NCI-H526 treated with DMSO at 0.1 percent for 48 hours (cell line): ENCODE measurements at regions not wholly inside any gene's neighbourhood (a gene's known extent, or its start where the extent isn't known, plus 50 kb on each side); places are given as distances from the start of the nearest gene placed in this dataset.
"Not testable (repeated sequence)": the region's sequence is repeated elsewhere in the genome, so short reads cannot be mapped to it uniquely, and the experiment has no call there.

Source experiments
- DNase-seq: peaks from one replicate; lab custom pipeline; 2025; lab: John Stamatoyannopoulos, UW

DNA sequence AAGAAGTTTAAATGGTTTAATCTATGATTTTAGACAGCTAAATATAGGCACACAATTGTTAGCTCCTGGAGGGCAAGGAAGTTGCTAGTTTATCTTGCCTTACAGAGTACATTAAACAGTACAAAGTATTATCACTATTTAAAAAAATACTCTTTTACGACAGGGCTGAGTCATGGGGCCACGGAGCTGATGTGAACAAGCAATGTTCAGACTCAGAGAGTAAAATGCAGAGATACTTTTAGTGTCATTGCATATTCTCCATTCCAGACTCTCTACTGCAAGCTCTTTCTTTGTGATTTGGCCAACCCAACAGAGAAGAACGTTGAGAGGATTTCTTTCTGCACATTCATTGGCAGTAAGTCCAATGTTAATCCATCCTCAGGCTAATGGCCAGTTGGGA, 352.4 kb downstream of the SPRY2 start:
- no peak for DNase-seq

DNA sequence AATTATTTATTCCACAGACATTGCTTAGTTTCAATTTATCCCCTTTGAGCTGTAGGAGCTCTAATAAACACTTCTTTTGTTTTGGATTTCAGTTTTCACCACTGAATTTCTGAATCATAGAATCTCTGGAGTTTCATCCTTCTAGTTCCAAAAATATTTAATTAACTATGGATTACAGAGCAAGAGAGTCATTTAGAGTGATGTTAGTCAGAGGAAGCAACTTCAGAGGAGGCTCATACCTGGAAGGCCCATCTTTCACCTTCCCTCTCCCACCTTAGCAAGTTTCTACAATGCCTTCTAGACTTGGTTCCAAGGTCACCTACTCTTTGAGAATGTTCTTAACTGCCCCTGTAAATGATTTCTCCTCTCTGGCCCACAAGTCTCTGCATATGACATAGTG, 353.2 kb downstream of the SPRY2 start:
- no peak for DNase-seq

DNA sequence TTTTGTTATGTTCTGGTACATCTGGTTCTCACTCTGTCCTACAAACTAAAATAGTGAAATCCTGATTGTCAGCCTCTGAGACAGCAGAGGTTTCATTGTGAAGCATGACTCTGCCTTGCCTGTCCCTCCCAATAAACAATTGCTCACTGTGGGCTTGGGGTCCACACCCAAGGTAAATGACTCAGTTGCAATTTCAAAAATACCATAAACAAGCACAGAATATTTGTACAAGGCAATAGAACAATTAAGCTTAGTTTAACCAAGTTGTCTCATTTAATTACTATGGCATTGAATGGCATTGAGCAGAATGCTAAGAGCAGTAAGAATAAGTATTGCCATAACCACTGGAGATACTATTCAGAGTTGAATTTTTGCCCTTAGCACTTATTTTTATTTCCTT, 353.6 kb downstream of the SPRY2 start:
- DNase-seq, result no peak

DNA sequence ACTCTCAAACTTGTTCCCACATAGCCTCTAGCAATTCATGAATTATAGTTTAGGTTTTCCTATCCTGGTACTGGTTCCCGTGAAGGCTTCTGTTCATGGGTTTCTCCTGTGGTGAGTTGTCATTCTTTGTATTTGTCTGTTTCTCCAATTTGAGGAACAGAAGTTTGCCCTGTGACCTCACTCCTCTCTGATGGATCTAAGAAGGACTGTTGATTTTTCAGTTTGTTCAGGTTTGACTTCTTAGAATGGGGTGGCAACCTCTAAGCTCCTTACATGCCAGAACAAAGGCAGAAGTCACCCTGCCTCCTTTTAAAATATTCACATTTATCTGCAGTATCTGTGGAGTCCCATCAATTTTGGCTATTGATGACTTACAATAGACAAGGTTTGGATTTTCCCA, 354.0 kb downstream of the SPRY2 start:
- DNase-seq, result no peak

DNA sequence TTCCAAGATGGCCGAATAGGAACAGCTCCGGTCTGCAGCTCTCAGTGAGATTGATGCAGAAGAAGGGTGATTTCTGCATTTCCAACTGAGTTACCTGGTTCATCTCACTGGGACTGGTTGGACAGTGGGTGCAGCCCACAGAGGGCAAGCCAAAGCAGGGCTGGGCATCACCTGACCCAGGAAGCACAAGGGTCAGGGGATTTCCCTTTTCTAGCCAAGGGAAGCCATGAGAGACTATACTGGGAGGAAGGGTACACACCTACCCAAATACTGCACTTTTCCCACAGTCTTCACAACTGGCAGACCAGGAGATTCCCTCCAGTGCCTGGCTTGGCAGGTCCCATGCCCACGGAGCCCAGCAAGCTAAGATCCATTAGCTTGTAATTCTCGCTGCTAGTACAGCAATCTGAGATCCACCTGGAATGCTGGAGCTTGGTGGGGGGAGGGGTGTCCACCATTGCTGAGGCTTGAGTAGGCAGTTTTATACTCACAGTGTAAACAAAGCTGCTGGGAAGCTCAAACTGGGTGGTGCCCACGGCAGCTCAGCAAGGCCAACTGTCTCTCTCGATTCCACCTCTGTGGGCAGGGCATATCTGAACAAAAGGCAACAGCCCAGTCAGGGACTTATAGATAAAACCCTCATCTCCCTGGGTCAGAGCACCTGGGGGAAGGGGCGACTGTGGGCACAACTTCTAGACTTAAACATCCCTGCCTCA, 365.8 kb downstream of the SPRY2 start:
- DNase-seq, result peak; percentile 33

DNA sequence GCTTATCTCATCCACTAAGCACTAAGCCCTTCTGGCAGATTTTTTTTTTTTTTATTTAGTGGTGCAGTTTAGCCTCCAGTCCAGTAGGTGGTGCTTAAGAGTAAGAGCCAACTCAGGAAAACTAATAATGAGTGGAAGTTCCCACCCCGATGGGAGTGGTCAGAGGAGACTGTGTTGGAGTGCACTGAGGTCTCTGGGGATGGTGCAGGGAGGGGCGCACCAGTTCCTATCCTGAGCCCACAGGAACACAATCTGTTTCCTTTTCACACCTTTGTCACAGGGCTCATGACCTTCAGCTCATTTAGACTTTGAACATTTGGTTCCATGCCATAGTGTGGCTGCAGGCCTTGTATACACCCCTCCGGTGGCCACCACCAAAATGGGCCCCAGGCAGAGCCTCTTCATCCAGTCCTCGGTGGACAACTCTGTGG, 367.4 kb downstream of the SPRY2 start:
- DNase-seq, result no peak

DNA sequence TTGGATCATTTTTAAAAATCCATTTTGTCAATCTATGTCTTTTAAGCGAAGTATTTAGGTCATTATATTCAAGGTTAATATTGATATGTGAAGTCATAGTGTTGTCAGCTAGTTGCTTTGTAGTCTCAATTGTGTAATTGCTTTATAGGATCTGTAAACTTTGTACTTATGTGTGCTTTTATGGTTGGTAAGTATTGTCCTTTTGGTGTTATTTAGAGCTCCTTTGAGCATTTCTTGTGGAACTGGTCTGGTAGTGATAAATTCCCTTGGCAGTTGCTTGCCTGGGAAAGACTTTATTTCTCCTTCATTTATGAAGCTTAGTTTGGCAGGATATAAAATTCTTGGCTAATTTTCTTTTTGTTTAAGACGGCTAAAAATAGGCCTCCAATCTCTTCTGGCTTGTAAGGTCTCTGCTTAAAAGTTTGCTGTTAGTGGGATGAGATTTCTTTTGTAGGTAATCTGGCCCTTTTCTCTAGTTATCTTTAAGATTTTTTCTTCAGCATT, 368.8 kb downstream of the SPRY2 start:
- no peak for DNase-seq

DNA sequence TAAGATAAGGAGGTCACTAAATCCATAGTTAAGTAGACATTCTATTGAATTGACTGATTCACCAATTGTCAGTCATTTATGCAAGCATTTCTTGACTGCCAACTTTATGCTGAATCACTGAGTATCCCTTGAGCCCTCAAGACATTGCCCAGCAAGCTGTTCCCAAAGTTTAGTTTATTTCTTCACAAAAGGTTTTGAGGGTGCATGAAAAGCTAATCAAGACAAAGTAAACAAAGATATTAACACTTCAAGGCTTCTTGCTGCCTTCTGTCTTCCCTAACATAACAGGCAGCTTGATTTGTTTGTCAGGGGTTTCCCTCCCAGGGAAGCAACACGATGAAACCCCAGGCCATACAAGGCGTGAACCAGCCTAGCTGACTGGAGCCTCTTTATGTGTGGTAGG, 374.4 kb downstream of the SPRY2 start:
- DNase-seq, result no peak

DNA sequence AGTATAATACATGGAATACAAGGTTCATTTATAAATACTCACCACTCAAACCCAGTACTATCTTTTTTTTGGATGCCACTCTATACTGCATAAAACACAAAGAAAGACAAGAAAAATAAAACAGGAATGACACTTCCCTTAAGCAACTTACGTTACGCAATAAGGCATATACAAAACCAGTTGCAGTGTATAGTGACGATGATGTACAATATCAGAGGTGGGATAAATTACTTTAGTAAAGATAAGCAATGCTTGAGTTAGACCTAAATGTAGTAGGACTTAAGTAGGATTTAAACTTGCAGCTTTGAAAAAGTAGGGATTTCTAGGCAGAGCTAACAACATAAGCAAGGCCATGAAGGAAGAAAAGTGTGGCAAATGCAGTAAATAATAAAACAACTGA, 374.9 kb downstream of the SPRY2 start:
- no peak for DNase-seq

DNA sequence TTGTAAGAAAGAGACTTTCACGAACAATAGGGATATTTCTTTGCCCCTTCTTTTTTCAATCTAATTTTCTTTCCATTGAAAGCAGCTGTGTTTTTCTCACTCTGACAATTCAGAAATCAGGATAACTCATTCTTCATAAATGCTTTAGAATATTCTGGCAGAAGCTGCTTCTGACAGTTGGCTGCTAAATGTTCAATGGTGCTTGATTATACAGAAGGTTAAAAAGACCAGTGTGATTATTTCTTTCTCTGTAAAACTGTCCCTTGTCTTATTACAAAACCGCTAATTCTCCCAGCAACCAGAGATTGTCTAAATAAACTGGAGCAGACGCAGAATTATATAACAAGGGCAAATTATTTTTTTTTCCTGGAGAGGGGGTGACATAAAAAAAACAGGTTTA, 394.4 kb downstream of the SPRY2 start:
- no peak for DNase-seq

DNA sequence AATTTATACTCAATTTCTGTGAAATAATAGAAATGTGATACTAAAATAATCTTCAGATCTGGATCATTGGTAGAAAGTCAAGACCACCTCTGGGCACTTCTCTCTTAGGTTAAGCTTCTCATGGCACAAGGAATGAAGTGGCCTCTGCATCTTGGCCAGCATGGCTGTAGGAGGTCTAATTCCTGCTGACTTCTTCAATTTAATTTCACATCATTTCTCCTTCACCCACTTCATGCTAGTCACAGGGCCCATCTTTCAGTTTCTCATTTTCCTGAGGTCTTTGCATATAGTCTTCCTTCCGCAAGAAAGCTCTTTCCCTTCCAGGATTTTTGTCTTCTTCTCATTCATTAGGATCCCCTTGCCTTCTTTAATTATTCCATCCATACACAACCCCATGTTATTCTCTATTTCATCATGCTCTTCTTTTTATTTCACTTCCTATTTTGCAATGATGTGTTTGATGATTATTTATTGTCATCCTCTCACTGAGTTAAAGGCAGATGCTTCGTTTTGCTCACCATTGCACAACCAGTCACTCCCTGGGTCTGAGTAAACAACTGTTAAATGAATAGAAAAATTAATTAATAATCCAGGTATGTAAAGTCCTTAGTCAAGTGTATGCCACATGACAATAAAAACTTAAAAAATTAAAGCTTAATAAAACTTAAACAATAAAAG, 397.4 kb downstream of the SPRY2 start:
- no peak for DNase-seq

DNA sequence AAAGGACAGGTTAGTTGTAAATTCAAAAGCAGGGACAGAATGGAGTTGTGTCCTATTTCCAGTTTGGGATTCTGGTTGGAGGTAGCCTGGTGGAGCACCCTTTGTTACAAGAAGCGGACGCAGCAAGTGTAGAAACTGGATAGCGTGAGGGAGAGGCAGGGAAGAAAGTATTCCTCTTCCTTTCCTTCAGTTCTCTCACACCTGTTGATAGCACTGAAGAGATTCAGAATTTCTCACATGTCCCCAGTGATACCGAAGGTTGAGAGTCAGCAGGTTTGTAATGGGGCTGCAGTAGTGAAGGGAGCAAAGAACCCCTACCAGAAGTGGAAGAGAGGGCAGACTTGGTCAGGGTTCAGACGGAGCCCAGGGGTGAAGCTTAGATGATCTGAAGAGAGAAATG, 399.2 kb downstream of the SPRY2 start:
- no peak for DNase-seq

DNA sequence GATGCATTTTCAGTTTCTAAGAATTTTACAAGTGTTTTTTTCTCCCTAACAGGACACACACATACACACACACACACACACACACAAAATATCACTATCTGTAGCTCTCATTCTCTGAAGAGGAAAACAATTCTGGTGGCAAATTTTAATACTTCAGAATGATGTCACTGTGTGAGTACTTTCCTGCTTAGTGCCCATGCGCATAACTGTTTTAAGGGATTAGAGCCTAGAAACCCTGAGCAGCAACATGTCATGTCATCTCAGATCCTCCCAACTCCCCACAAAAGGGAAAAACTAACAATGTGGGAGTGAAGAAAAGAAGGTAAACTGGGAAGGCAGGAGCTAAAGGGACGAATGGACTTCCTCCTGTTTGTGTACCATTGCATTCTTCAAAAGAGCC, 401.2 kb downstream of the SPRY2 start:
- no peak for DNase-seq

DNA sequence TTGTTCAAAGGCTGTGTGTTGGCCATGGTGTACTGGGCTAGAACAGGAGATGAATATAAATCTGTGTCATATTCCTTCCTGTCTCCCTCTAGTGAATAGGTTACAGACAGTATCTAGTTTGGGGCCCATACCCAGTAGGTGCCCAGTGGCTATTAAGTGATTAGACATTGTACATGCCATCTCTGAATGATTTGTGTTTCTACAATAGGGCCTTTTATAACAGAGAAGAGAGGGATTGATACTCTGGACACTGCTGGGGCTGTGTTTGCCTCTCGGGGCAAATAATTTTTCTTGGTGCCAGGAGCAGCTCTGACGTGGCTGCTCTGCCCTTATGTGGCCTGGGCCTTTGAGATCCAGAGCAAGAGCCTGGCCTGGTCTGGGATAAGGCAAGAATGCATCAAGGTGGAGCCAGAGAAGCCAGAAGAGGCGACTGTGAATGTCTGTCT, 403.1 kb downstream of the SPRY2 start:
- DNase-seq, result no peak

DNA sequence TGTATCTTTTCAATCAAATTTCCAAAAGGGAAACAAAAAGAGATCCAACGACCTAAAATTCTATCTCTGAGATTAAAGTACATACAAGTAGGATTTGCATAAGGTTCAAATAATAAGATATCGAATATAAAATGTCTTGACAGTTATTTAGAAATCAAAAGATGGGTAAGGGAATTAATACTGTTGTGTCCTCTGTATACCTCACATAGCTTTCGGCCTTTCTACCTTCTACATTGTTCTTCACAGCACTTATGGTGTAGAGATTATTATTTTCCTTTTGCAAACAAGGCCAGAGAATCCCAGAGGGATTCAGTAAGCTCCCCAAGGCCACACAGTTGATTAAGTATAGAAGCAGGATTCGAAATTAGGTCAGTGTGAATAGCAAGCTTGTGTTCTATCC, 403.6 kb downstream of the SPRY2 start:
- DNase-seq, result no peak

DNA sequence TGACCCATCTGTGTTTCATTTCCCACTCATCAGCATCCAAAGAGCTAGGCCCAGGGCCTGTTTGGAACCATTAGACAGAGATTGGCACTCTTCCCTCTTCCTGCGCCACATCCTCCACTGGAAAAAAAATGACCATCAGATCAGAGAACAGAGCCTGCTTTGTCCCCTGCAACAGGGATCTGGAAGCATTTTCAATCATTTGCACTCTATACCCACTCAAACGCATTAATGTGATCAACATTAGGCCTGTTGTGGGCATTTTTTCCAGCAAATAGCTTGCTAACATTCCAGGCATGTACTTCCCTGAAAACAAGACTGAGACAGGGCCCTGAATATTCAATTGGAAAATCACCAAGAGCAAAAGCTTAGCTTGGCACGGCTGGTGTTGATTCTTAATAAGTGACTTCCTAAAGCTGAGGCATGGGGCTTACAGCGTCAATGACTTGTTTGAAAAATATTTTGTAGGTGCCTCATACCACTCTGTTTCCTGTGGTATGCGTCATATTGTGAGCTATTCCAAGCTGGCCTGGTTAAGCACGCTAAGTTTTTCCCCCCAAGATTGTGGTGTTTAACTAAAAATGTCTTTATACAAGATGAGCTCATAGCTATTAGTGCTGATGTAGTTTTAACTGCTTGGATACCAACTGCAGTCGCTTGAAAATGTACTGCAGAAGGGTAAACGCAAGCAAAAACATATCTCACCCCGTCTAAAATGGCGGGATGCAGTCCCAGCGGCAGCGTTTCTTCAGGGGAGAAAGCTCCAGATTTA, 404.4 kb downstream of the SPRY2 start:
- no peak for DNase-seq

DNA sequence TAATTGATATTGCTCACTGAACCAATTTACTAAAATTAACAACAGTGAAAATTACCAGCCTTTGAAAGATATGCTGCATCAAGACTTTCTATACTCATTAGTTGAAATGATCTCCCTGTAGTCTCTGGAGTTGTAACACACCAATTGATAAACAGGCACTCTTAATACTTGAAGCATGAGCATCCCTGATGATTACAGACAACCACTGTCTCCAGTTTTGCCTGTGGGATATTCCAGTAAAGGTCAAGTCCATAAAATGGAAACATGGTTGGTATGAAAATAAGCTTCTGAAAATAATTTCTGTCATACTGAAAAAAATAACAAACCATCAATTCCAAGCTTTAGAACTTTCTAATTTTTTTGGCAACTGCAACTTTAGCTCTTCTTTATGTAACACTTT, 405.8 kb downstream of the SPRY2 start:
- no peak for DNase-seq

DNA sequence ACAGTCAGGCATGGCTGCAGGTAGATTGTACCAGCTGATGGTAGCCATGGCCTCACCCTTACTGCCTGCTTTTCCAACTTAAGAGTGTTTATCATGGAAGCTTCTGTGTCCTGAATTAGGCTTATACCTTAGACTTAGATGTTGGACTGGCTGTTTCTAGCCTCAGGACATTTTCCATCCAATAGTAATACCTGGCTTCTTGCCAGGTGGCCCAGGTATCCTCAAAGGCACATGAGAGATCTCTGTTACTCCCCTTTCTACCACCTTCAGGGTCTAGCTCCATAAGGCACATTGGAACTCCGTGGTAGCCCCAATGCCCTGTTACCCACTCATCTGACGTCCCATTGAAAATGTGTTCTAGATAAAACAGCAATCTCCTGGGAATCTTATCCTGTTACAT, 407.5 kb downstream of the SPRY2 start:
- no peak for DNase-seq

DNA sequence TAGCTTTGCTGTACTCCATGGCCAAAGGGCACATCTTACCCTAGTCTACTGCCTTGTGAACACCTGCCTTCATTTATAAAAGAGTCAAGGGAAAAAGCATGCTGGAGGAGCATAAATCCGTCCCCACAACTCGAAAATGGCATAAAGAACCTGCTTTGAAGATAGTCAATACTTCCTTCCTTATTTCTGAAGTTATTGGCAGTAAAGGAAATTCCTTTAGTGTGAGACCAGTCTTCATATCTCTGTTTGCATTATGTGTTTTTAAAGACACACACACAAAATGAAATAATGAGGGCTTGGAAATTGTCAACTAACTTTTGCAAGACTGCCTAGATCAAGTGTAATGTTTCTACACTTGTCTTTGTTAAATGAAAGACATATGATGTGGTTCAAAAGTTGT, 408.4 kb downstream of the SPRY2 start:
- DNase-seq, result no peak

DNA sequence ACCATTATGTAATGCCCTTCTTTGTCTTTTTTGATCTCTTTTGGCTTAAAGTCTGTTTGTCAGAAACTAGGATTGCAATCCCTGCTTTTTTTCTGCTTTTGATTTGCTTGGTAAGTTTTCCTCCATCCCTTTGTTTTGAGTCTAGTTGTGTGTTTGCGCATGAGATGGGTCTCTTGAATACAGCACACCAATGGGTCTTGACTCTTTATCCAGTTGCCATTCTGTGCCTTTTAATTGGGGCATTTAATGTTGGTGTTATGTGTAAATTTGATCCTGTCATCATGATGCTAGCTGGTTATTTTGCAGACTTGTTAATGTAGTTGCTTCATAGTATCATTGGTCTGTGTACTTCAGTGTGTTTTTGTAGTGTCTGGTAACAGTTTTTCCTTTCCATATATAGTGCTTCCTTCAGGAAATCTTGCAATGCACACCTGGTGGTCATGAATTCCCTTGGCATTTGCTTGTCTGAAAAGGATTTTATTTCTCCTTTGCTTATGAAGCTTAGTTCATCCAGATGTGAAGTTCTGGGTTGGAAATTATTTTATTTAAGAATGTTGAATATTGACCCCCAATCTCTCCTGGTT, 416.9 kb downstream of the SPRY2 start:
- not testable (repeated sequence) for DNase-seq

DNA sequence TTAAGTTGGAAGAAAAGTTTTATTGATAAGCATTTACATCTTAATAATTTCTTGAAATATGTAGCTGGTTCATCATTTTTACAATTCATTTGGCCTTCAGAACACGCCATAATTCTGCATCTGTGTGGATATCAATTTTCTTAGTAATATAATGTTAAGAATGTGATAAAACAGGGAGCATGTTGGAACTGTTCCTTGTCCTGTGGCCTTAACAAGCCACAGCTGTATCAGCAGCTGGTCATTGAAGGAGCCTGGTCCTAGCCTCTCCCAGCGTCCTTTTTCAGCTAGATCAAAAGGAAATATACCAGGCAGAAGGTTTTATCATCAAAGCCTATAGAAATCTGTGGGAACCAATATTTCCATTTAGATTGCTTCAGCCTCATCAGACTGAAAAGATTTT, 421.8 kb downstream of the SPRY2 start:
- DNase-seq, result no peak

DNA sequence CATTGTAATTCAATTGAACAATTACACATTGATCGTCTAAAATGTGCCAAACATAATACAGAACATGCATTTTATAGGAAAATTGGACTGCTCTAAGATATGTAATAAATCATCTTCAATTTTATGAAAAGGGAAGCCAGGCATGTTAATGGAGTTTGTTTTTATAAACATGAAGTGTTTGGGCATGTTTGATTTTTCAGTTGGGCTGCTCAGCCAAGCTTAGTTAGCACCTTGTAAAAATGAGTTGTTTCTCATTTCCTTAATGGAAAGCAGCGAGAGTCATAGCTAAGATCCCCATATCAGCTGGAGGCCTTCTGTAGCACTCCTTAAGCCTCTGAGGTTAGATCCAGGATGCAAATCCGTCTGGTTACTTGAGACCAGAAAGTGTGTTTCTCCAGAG, 422.3 kb downstream of the SPRY2 start:
- no peak for DNase-seq

DNA sequence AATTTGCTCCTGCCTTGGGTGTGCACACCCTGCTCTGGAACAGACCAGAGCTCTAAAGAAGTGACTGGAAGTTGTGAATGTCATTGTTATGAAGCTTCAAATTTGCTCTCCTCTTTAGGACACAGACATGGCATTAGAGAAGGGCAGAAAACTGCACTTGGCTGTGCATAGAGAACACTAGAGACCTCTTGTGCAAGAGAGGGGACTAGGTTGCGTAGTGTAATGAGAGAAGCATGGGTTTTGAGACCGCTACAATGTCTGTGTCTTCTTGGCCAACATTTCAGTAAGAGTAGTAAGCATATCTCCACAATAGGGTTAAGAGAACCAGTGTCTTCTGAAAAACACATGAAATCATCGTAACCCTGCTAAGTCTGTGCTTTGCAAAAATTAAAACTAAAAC, 423.3 kb downstream of the SPRY2 start:
- no peak for DNase-seq
